PFSK-1 (cell line): ENCODE measurements at regions not wholly inside any gene's neighbourhood (a gene's known extent, or its start where the extent isn't known, plus 50 kb on each side); places are given as distances from the start of the nearest gene placed in this dataset.

Experiments used
- FOXP2 ChIP-seq: optimal IDR thresholded peaks from 2 replicates; pipeline ENCODE3; 2011; ENCODE audit warnings: borderline replicate concordance, control low read depth, inconsistent platforms; ENCODE audit not compliant: insufficient read depth; ENCODE audit errors: extremely low read length, extremely low read depth
- POLR2AphosphoS5 ChIP-seq: IDR thresholded peaks from 2 replicates; pipeline ENCODE4 v1.6.1; 2012; ENCODE audit warnings: low read depth, mild to moderate bottlenecking, control low read depth, low read length, moderate library complexity
- REST ChIP-seq, 2 experiments: IDR thresholded peaks; 2 replicates each; pipeline versions ENCODE4 v1.6.1 to v1.8.0; 2011 to 2012; ENCODE audit warnings: low read depth in 2 of 2, low read length in 2 of 2, control low read depth in 1 of 2, inconsistent platforms in 1 of 2, mild to moderate bottlenecking in 1 of 2, moderate library complexity in 1 of 2; ENCODE audit not compliant: insufficient read depth in 1 of 2
- SIN3A ChIP-seq: IDR thresholded peaks from 2 replicates; pipeline ENCODE4 v1.6.1; 2012; ENCODE audit warnings: mild to moderate bottlenecking, low read length, moderate library complexity, borderline replicate concordance; ENCODE audit not compliant: insufficient read depth
- TAF1 ChIP-seq: IDR thresholded peaks from 2 replicates; pipeline ENCODE4 v1.6.1; 2012; ENCODE audit warnings: low read length, control low read depth, borderline replicate concordance; ENCODE audit not compliant: insufficient read depth

GRCh38 chr5:117135851-117136250, 561.2 kb upstream of the SEMA6A start:
- TF ChIP-seq POLR2AphosphoS5 (no peak), SIN3A (no peak), TAF1 (no peak), FOXP2 (no peak), REST (IDR thresholded peaks at IDR 0.05; ENCODE audit: insufficient read depth in 1 of 2, low read depth in 2 of 2, low read length in 2 of 2) (no peak)

DNA sequence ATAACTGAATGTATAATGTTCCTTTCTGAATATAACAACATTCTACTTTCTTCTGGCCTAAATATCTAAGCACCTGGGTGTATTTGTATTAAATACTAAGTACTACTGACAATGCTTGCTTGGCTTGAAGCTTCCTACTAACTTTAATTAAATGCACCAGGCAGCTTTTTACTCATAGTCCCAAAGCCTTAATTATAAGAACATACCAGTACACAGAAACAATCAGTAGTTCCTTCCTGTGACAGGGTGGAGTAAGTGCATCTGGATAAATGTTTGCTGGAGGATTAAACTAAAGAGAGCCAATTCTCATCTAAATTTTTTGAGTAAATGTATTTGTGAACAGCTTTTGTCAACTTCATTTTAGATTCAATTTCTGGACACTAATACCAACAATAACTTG, 558.6 kb upstream of the SEMA6A start:
- TF ChIP-seq POLR2AphosphoS5 = no peak
- TF ChIP-seq SIN3A = no peak
- no peak for TF ChIP-seq REST (IDR thresholded peaks at IDR 0.05; ENCODE audit: insufficient read depth in 1 of 2, low read depth in 2 of 2, low read length in 2 of 2)
- TF ChIP-seq TAF1 = no peak
- TF ChIP-seq FOXP2 = no peak

DNA sequence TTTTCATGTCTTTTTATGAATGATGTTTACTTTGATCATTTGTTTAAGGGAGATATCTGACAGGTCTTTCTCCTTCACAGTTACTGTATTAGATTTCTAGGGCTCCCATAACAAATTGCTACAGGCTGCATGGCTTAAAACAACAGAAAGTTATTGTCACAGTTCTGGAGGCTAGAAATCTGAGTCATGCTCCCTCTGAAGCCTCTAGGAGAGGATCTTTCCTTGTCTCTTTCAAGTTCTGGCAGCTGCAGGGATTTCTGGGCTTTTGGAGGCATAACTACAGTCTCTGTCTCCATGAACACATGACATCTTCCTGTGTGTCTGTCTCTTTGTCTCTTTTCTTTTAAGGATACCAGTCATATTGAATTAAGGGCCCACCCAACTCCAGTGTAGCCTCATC, 557.3 kb upstream of the SEMA6A start:
- TF ChIP-seq TAF1 (no peak), SIN3A (no peak), REST (IDR thresholded peaks at IDR 0.05; ENCODE audit: insufficient read depth in 1 of 2, low read depth in 2 of 2, low read length in 2 of 2) (no peak), FOXP2 (no peak), POLR2AphosphoS5 (no peak)

GRCh38 chr5:117131048-117131679, 556.5 kb upstream of the SEMA6A start:
- TF ChIP-seq FOXP2 (no peak), REST (IDR thresholded peaks at IDR 0.05; ENCODE audit: insufficient read depth in 1 of 2, low read depth in 2 of 2, low read length in 2 of 2) (no peak), SIN3A (no peak), TAF1 (no peak), POLR2AphosphoS5 (no peak)
